T-helper 1 cell treated with Interleukin-12 subunit alpha and Interleukin-12 subunit beta and Interleukin-4 antibody, amounts not matched to agents 30 μg/mL and 1 μg/mL, for 36 hours (primary cell): ENCODE measurements at regions not wholly inside any gene's neighbourhood (a gene's known extent, or its start where the extent isn't known, plus 50 kb on each side); places are given as distances from the start of the nearest gene placed in this dataset.

Source experiments
- H3K27ac Mint-ChIP-seq: one replicate; pipeline ENCODE4 v1.8.0; 2021; ENCODE audit warnings: mild to moderate bottlenecking, mixed read lengths
- H3K27me3 Mint-ChIP-seq: one replicate; pipeline ENCODE4 v1.8.0; 2021; ENCODE audit warnings: low read depth, mixed read lengths
- H3K36me3 Mint-ChIP-seq: one replicate; pipeline ENCODE4 v1.8.0; 2021; ENCODE audit warnings: low read depth, mixed read lengths
- H3K4me1 Mint-ChIP-seq: one replicate; pipeline ENCODE4 v1.8.0; 2021; ENCODE audit warnings: low read depth, mixed read lengths
- H3K4me3 Mint-ChIP-seq: one replicate; pipeline ENCODE4 v1.8.0; 2021; ENCODE audit warnings: mild to moderate bottlenecking, moderate library complexity, mixed read lengths
- H3K9me3 Mint-ChIP-seq: one replicate; pipeline ENCODE4 v1.8.0; 2021; ENCODE audit warnings: mixed read lengths

GRCh38 chr5:20683241-20683940, 695.4 kb upstream of the CDH18 start:
- no peaks in the 10 kb centered on the region for H3K27me3 Mint-ChIP-seq
- no peaks in the 10 kb centered on the region for H3K4me1 Mint-ChIP-seq
- no peaks in the 10 kb centered on the region for H3K36me3 Mint-ChIP-seq
- H3K9me3 Mint-ChIP-seq: peaks cover 5% of the 10 kb centered on the region
- H3K4me3 Mint-ChIP-seq: no peak overlapping the region
- H3K27ac Mint-ChIP-seq: no peak overlapping the region

GRCh38 chr5:20680718-20681302, 692.8 kb upstream of the CDH18 start:
- Mint-ChIP-seq H3K36me3 (no peaks in the 10 kb centered on the region), H3K9me3 (peaks cover 3% of the 10 kb centered on the region), H3K4me3 (no peak overlapping the region), H3K4me1 (no peaks in the 10 kb centered on the region), H3K27ac (no peak overlapping the region), H3K27me3 (no peaks in the 10 kb centered on the region)

- H3K27me3 Mint-ChIP-seq: no peaks in the 10 kb centered on the region
- no peaks in the 10 kb centered on the region for H3K4me1 Mint-ChIP-seq
Measured at GRCh38 chr5:20678814-20679298, 690.9 kb upstream of the CDH18 start.

GRCh38 chr5:20678386-20678785, 690.4 kb upstream of the CDH18 start:
- H3K36me3 Mint-ChIP-seq: no peaks in the 10 kb centered on the region
- peaks cover 8% of the 10 kb centered on the region for H3K9me3 Mint-ChIP-seq
- H3K4me3 Mint-ChIP-seq: no peak overlapping the region
- no peak overlapping the region for H3K27ac Mint-ChIP-seq
- no peaks in the 10 kb centered on the region for H3K4me1 Mint-ChIP-seq
- no peaks in the 10 kb centered on the region for H3K27me3 Mint-ChIP-seq

More at GRCh38 chr5:20678814-20679298, 690.9 kb upstream of the CDH18 start:
- H3K36me3 Mint-ChIP-seq: no peaks in the 10 kb centered on the region
- no peak overlapping the region for H3K27ac Mint-ChIP-seq
- H3K9me3 Mint-ChIP-seq: peaks cover 8% of the 10 kb centered on the region
- no peak overlapping the region for H3K4me3 Mint-ChIP-seq

- Mint-ChIP-seq H3K9me3 (peaks cover 6% of the 10 kb centered on the region), H3K36me3 (no peaks in the 10 kb centered on the region), H3K4me1 (no peaks in the 10 kb centered on the region), H3K27me3 (no peaks in the 10 kb centered on the region), H3K27ac (no peak overlapping the region), H3K4me3 (no peak overlapping the region)
Measured at GRCh38 chr5:20660588-20660987, 672.6 kb upstream of the CDH18 start.

- Mint-ChIP-seq H3K4me3 (no peak overlapping the region), H3K36me3 (no peaks in the 10 kb centered on the region), H3K9me3 (peaks cover 17% of the 10 kb centered on the region), H3K4me1 (no peaks in the 10 kb centered on the region), H3K27me3 (no peaks in the 10 kb centered on the region), H3K27ac (no peak overlapping the region)
Measured at GRCh38 chr5:20656262-20656661, 668.3 kb upstream of the CDH18 start.

GRCh38 chr5:20655211-20655610, 667.2 kb upstream of the CDH18 start:
- no peaks in the 10 kb centered on the region for H3K27me3 Mint-ChIP-seq
- peaks cover 22% of the 10 kb centered on the region for H3K9me3 Mint-ChIP-seq
- no peaks in the 10 kb centered on the region for H3K4me1 Mint-ChIP-seq
- H3K36me3 Mint-ChIP-seq: no peaks in the 10 kb centered on the region
- no peak overlapping the region for H3K27ac Mint-ChIP-seq
- no peak overlapping the region for H3K4me3 Mint-ChIP-seq

- Mint-ChIP-seq H3K9me3 (peaks cover 22% of the 10 kb centered on the region), H3K36me3 (no peaks in the 10 kb centered on the region), H3K4me1 (no peaks in the 10 kb centered on the region), H3K27ac (no peak overlapping the region), H3K27me3 (no peaks in the 10 kb centered on the region), H3K4me3 (no peak overlapping the region)
Measured at GRCh38 chr5:20654746-20655145, 666.7 kb upstream of the CDH18 start.

GRCh38 chr5:20654033-20654432, 666.0 kb upstream of the CDH18 start:
- Mint-ChIP-seq H3K27ac (no peak overlapping the region), H3K27me3 (no peaks in the 10 kb centered on the region)

GRCh38 chr5:20649966-20650365, 662.0 kb upstream of the CDH18 start:
- Mint-ChIP-seq H3K4me3 (no peak overlapping the region), H3K27me3 (no peaks in the 10 kb centered on the region), H3K9me3 (peaks cover 32% of the 10 kb centered on the region), H3K36me3 (no peaks in the 10 kb centered on the region), H3K4me1 (no peaks in the 10 kb centered on the region), H3K27ac (no peak overlapping the region)

More at GRCh38 chr5:20654033-20654432, 666.0 kb upstream of the CDH18 start:
- Mint-ChIP-seq H3K36me3 (no peaks in the 10 kb centered on the region), H3K4me3 (no peak overlapping the region), H3K4me1 (no peaks in the 10 kb centered on the region), H3K9me3 (peaks cover 27% of the 10 kb centered on the region)

- Mint-ChIP-seq H3K4me3 (no peak overlapping the region), H3K36me3 (no peaks in the 10 kb centered on the region), H3K9me3 (peaks cover 32% of the 10 kb centered on the region), H3K4me1 (no peaks in the 10 kb centered on the region), H3K27me3 (no peaks in the 10 kb centered on the region), H3K27ac (no peak overlapping the region)
Measured at GRCh38 chr5:20648981-20649380, 661.0 kb upstream of the CDH18 start.

- no peaks in the 10 kb centered on the region for H3K27me3 Mint-ChIP-seq
- H3K27ac Mint-ChIP-seq: no peak overlapping the region
- no peaks in the 10 kb centered on the region for H3K4me1 Mint-ChIP-seq
- no peak overlapping the region for H3K4me3 Mint-ChIP-seq
- H3K36me3 Mint-ChIP-seq: no peaks in the 10 kb centered on the region
- H3K9me3 Mint-ChIP-seq: peaks cover 17% of the 10 kb centered on the region
Measured at GRCh38 chr5:20636686-20637085, 648.7 kb upstream of the CDH18 start.

GRCh38 chr5:20619591-20619990, 631.6 kb upstream of the CDH18 start:
- peaks cover 9% of the 10 kb centered on the region for H3K9me3 Mint-ChIP-seq
- H3K36me3 Mint-ChIP-seq: no peaks in the 10 kb centered on the region
- no peak overlapping the region for H3K4me3 Mint-ChIP-seq
- no peaks in the 10 kb centered on the region for H3K27me3 Mint-ChIP-seq
- H3K27ac Mint-ChIP-seq: no peak overlapping the region
- no peaks in the 10 kb centered on the region for H3K4me1 Mint-ChIP-seq

- Mint-ChIP-seq H3K9me3 (peaks cover 12% of the 10 kb centered on the region), H3K4me1 (no peaks in the 10 kb centered on the region), H3K27ac (no peak overlapping the region), H3K27me3 (no peaks in the 10 kb centered on the region), H3K4me3 (no peak overlapping the region), H3K36me3 (no peaks in the 10 kb centered on the region)
Measured at GRCh38 chr5:20618340-20618739, 630.3 kb upstream of the CDH18 start.

GRCh38 chr5:20617841-20618240, 629.8 kb upstream of the CDH18 start:
- Mint-ChIP-seq H3K27ac (no peak overlapping the region), H3K36me3 (no peaks in the 10 kb centered on the region), H3K4me3 (no peak overlapping the region), H3K9me3 (peaks cover 12% of the 10 kb centered on the region), H3K4me1 (no peaks in the 10 kb centered on the region), H3K27me3 (no peaks in the 10 kb centered on the region)
